SK-N-DZ (cell line): ENCODE measurements at regions not wholly inside any gene's neighbourhood (a gene's known extent, or its start where the extent isn't known, plus 50 kb on each side); places are given as distances from the start of the nearest gene placed in this dataset.
A peak's percentile ranks its signal among the peaks of the same experiment; 100 is the strongest.
"Not testable (repeated sequence)": the region's sequence is repeated elsewhere in the genome, so short reads cannot be mapped to it uniquely, and the experiment has no call there.

Experiments used
- DNase-seq: peaks from one replicate; pipeline ENCODE4 v3.0.0-alpha.2; 2015; ENCODE audit warnings: low spot score

- no peak for DNase-seq
Observed at GRCh38 chr18:60018618-60019462, 119.0 kb downstream of the PMAIP1 start.

- not testable (repeated sequence) for DNase-seq
Observed at GRCh38 chr18:60018134-60018533, 118.3 kb downstream of the PMAIP1 start.

- no peak for DNase-seq
Observed at GRCh38 chr18:60017371-60017770, 117.6 kb downstream of the PMAIP1 start.

GRCh38 chr18:60015826-60016225 lies 116.0 kb downstream of the PMAIP1 start:
- DNase-seq, result not testable (repeated sequence)

- not testable (repeated sequence) for DNase-seq
Observed at GRCh38 chr18:60013148-60013547, 113.4 kb downstream of the PMAIP1 start.

- DNase-seq, result no peak
Observed at GRCh38 chr18:60010984-60011383, 111.2 kb downstream of the PMAIP1 start.

- no peak for DNase-seq
Observed at GRCh38 chr18:60010513-60010912, 110.7 kb downstream of the PMAIP1 start.

- no peak for DNase-seq
Observed at GRCh38 chr18:60007661-60008060, 107.9 kb downstream of the PMAIP1 start.

- peak; percentile 70 for DNase-seq
Observed at GRCh38 chr18:60003610-60004185, 103.9 kb downstream of the PMAIP1 start.

- DNase-seq, result peak; percentile 35
Observed at GRCh38 chr18:59996370-59996966, 96.7 kb downstream of the PMAIP1 start.

- DNase-seq, result no peak
Observed at GRCh38 chr18:59994357-59994756, 94.6 kb downstream of the PMAIP1 start.

GRCh38 chr18:59993560-59993959 lies 93.8 kb downstream of the PMAIP1 start:
- DNase-seq, result no peak

- DNase-seq, result no peak
Observed at GRCh38 chr18:59990121-59990823, 90.5 kb downstream of the PMAIP1 start.

- peak; percentile 32 for DNase-seq
Observed at GRCh38 chr18:59988098-59988706, 88.4 kb downstream of the PMAIP1 start.

GRCh38 chr18:59987102-59987501 lies 87.3 kb downstream of the PMAIP1 start:
- DNase-seq, result no peak

GRCh38 chr18:59986139-59986538 lies 86.3 kb downstream of the PMAIP1 start:
- DNase-seq, result no peak

- DNase-seq, result no peak
Observed at GRCh38 chr18:59985289-59985688, 85.5 kb downstream of the PMAIP1 start.

GRCh38 chr18:59983506-59983905 lies 83.7 kb downstream of the PMAIP1 start:
- DNase-seq, result no peak

- no peak for DNase-seq
Observed at GRCh38 chr18:59980188-59980637, 80.4 kb downstream of the PMAIP1 start.

- DNase-seq, result no peak
Observed at GRCh38 chr18:59971871-59972428, 72.2 kb downstream of the PMAIP1 start.

GRCh38 chr18:59971144-59971543 lies 71.3 kb downstream of the PMAIP1 start:
- not testable (repeated sequence) for DNase-seq
